IMR-90 (cell line): ENCODE measurements at regions not wholly inside any gene's neighbourhood (a gene's known extent, or its start where the extent isn't known, plus 50 kb on each side); places are given as distances from the start of the nearest gene placed in this dataset.

Experiments used
- ATAC-seq: fragments of 200-7000 bp; cut with Tn5 transposase; 2 replicates; pipeline ENCODE4 v1.9.1; 2020; ENCODE audit warnings: low read depth, mild to moderate bottlenecking, moderate library complexity
- BruUV-seq: library from RNA; stranded (reverse); fragments of 400-500 nt; replicated peaks from 2 replicates; lab custom pipeline; 2021; lab: Mats Ljungman, UMichigan
- CTCF ChIA-PET: fragments of 300-600 bp; formaldehyde crosslinking; extraction: SDS; loops from one replicate; lab custom pipeline; 2021; ENCODE audit warnings: antibody characterized with exemption; lab: Yijun Ruan, JAX
- POLR2A ChIA-PET: fragments of 300-600 bp; sonication (Branson Sonifier 250); formaldehyde crosslinking; loops from one replicate; lab custom pipeline; 2022; ENCODE audit warnings: antibody characterized with exemption; ENCODE audit not compliant: unreplicated experiment; lab: Charles Lee
- DNase-seq: peaks from one replicate; pipeline ENCODE4 v3.0.0; 2013
- H2AFZ ChIP-seq: replicated peaks from 2 replicates; pipeline ENCODE3; 2013; ENCODE audit warnings: low read length, mild to moderate bottlenecking; ENCODE audit not compliant: poor library complexity
- H2AK5ac ChIP-seq: 2 replicates; pipeline ENCODE4 v1.6.1; 2013; ENCODE audit warnings: low read depth, low read length, inconsistent platforms
- H2AK9ac ChIP-seq: replicated peaks from 2 replicates; pipeline ENCODE3; 2013; ENCODE audit warnings: mild to moderate bottlenecking, low read depth, low read length, moderate library complexity; ENCODE audit not compliant: poor library complexity
- H2BK120ac ChIP-seq: 2 replicates; pipeline ENCODE4 v1.6.1; 2013; ENCODE audit warnings: low read depth, low read length, inconsistent platforms
- H2BK15ac ChIP-seq: 3 replicates; pipeline ENCODE4 v1.6.1; 2013; ENCODE audit warnings: low read depth, low read length, inconsistent platforms
- H2BK20ac ChIP-seq: 2 replicates; pipeline ENCODE4 v1.6.1; 2013; ENCODE audit warnings: low read depth, mild to moderate bottlenecking, inconsistent platforms, low read length, moderate library complexity
- H2BK5ac ChIP-seq: 2 replicates; pipeline ENCODE4 v1.6.1; 2013; ENCODE audit warnings: mild to moderate bottlenecking, low read depth, low read length, inconsistent platforms; ENCODE audit not compliant: poor library complexity, severe bottlenecking
- H3K14ac ChIP-seq: replicated peaks from 2 replicates; pipeline ENCODE4 v1.6.1; 2013; ENCODE audit warnings: low read depth, low read length, inconsistent platforms
- H3K18ac ChIP-seq: 2 replicates; pipeline ENCODE4 v1.6.1; 2013; ENCODE audit warnings: low read depth, low read length, control low read depth
- H3K23ac ChIP-seq: 2 replicates; pipeline ENCODE4 v1.6.1; 2013; ENCODE audit warnings: low read depth, low read length, inconsistent platforms
- H3K27ac ChIP-seq: 2 replicates; pipeline ENCODE4 v1.5.1; 2013; ENCODE audit warnings: mild to moderate bottlenecking, control low read depth, low read length; ENCODE audit not compliant: insufficient read depth
- H3K27me3 ChIP-seq: 2 replicates; pipeline ENCODE4 v1.6.1; 2013; ENCODE audit warnings: low read length; ENCODE audit not compliant: control insufficient read depth, insufficient read depth
- H3K36me3 ChIP-seq: 2 replicates; pipeline ENCODE4 v1.6.1; 2013; ENCODE audit warnings: low read length, mixed read lengths; ENCODE audit not compliant: control insufficient read depth, insufficient read depth
- H3K4ac ChIP-seq: 2 replicates; pipeline ENCODE4 v1.6.1; 2013; ENCODE audit warnings: low read depth, low read length, inconsistent platforms
- H3K4me1 ChIP-seq: 2 replicates; pipeline ENCODE4 v1.6.1; 2013; ENCODE audit warnings: low read length, mixed read lengths; ENCODE audit not compliant: control insufficient read depth, insufficient read depth
- H3K4me2 ChIP-seq: 2 replicates; pipeline ENCODE4 v1.6.1; 2013; ENCODE audit warnings: low read depth, mild to moderate bottlenecking, control low read depth, low read length, moderate library complexity
- H3K4me3 ChIP-seq: 2 replicates; pipeline ENCODE4 v1.5.1; 2013; ENCODE audit warnings: low read depth, mild to moderate bottlenecking, control low read depth, low read length, moderate library complexity; ENCODE audit not compliant: insufficient read depth
- H3K56ac ChIP-seq: 2 replicates; pipeline ENCODE4 v1.6.1; 2013; ENCODE audit warnings: low read length, inconsistent platforms; ENCODE audit not compliant: insufficient read depth; ENCODE audit errors: extremely low read depth
- H3K79me1 ChIP-seq, 2 experiments: 2 replicates each; pipeline ENCODE4 v1.6.1; 2013; ENCODE audit warnings: low read length in 2 of 2, inconsistent platforms in 1 of 2, low read depth in 1 of 2
- H3K9ac ChIP-seq: 2 replicates; pipeline ENCODE4 v1.6.1; 2013; ENCODE audit warnings: low read depth, low read length, control low read depth
- H3K9me1 ChIP-seq: 2 replicates; pipeline ENCODE4 v1.6.1; 2013; ENCODE audit warnings: low read length, inconsistent platforms; ENCODE audit not compliant: insufficient read depth
- H3K9me3 ChIP-seq: 2 replicates; pipeline ENCODE4 v1.6.1; 2013; ENCODE audit warnings: low read length; ENCODE audit not compliant: control insufficient read depth, insufficient read depth
- H4K20me1 ChIP-seq: 2 replicates; pipeline ENCODE4 v1.6.1; 2013; ENCODE audit warnings: low read length, inconsistent platforms; ENCODE audit not compliant: insufficient read depth
- H4K5ac ChIP-seq: 2 replicates; pipeline ENCODE4 v1.6.1; 2013; ENCODE audit warnings: mild to moderate bottlenecking, low read depth, low read length, control low read depth
- H4K8ac ChIP-seq, 2 experiments: 2 replicates each; pipeline ENCODE4 v1.6.1; 2013; ENCODE audit warnings: low read depth in 2 of 2, low read length in 2 of 2, control low read depth in 1 of 2, inconsistent platforms in 1 of 2
- H4K91ac ChIP-seq: 2 replicates; pipeline ENCODE4 v1.6.1; 2013; ENCODE audit warnings: low read depth, low read length, inconsistent platforms; ENCODE audit not compliant: insufficient read depth
- BHLHE40 ChIP-seq: fragments of 150-350 bp; IDR thresholded peaks from 2 replicates; pipeline ENCODE4 v1.6.1; 2016; ENCODE audit warnings: mild to moderate bottlenecking, low read depth, low read length
- CEBPB ChIP-seq: IDR thresholded peaks from 2 replicates; pipeline ENCODE4 v1.6.1; 2012; ENCODE audit warnings: low read depth, low read length, improper control_type of control experiment
- CHD1 ChIP-seq: IDR thresholded peaks from 2 replicates; pipeline ENCODE4 v1.6.1; 2012; ENCODE audit warnings: low read depth, low read length, improper control_type of control experiment
- ELK1 ChIP-seq: fragments of 150-350 bp; IDR thresholded peaks from 2 replicates; pipeline ENCODE4 v1.6.1; 2016; ENCODE audit warnings: low read depth, mild to moderate bottlenecking, low read length, moderate library complexity, borderline replicate concordance
- MAFK ChIP-seq: IDR thresholded peaks from 2 replicates; pipeline ENCODE4 v1.6.1; 2012; ENCODE audit warnings: low read depth, low read length, improper control_type of control experiment
- MAZ ChIP-seq: IDR thresholded peaks from 2 replicates; pipeline ENCODE4 v1.6.1; 2012; ENCODE audit warnings: low read depth, mild to moderate bottlenecking, low read length, improper control_type of control experiment, moderate library complexity, borderline replicate concordance
- MXI1 ChIP-seq: IDR thresholded peaks from 2 replicates; pipeline ENCODE4 v1.6.1; 2012; ENCODE audit warnings: low read depth, mild to moderate bottlenecking, low read length, moderate library complexity, borderline replicate concordance
- NFE2L2 ChIP-seq: fragments of 150-350 bp; IDR thresholded peaks from 2 replicates; pipeline ENCODE4 v1.6.1; 2016; ENCODE audit warnings: low read depth, mild to moderate bottlenecking, low read length
- POLR2A ChIP-seq: IDR thresholded peaks from 2 replicates; pipeline ENCODE4 v1.6.1; 2012; ENCODE audit warnings: mild to moderate bottlenecking, low read depth, low read length
- RAD21 ChIP-seq: IDR thresholded peaks from 2 replicates; pipeline ENCODE4 v1.6.1; 2012; ENCODE audit warnings: low read length, improper control_type of control experiment
- RFX5 ChIP-seq: IDR thresholded peaks from 2 replicates; pipeline ENCODE4 v1.8.0; 2012; ENCODE audit warnings: low read depth, mild to moderate bottlenecking, low read length, moderate library complexity
- SMC3 ChIP-seq: fragments of 150-350 bp; IDR thresholded peaks from 2 replicates; pipeline ENCODE4 v1.6.1; 2016; ENCODE audit warnings: low read depth, mild to moderate bottlenecking, antibody characterized with exemption, low read length, moderate library complexity
- USF2 ChIP-seq: fragments of 150-350 bp; IDR thresholded peaks from 2 replicates; pipeline ENCODE4 v1.6.1; 2017; ENCODE audit warnings: mild to moderate bottlenecking, antibody characterized with exemption, low read length, low read depth
- WGBS, 2 experiments: methylation state at CpG; one replicate each; pipeline versions ENCODE4 v1.1.5 to v1.1.7; 2013; ENCODE audit warnings: missing lambda C conversion rate in 2 of 2; ENCODE audit not compliant: insufficient read length in 1 of 2; ENCODE audit errors: extremely low coverage in 2 of 2; 5-methylcytosine and 5-hydroxymethylcytosine counted together
- dilution Hi-C: fragments of 300-500 bp; cut with HindIII; formaldehyde crosslinking; loops from one replicate; pipeline ENCODE4 v1.14.3; 2018; ENCODE audit warnings: low sequenced_read_pairs; ENCODE audit not compliant: unreplicated experiment
- in situ Hi-C: fragments of 300-500 bp; cut with MboI; formaldehyde crosslinking; loops from 3 replicates; pipeline ENCODE4 v1.14.3; 2019; ENCODE audit warnings: low sequenced_read_pairs, inconsistent platforms, mixed read lengths
- intact Hi-C: fragments of 100-400 bp; cut with micrococcal nuclease; formaldehyde crosslinking; loops from 2 replicates; pipeline ENCODE4 v1.10.0; 2022

GRCh38 chr5:82406205-82406773, 128.1 kb upstream of the RPS23 start (continued):
- no peak for TF ChIP-seq MAZ

- peak overlapping the region; percentile 96 for H3K27ac ChIP-seq
- peak overlapping the region; percentile 74; the same call in 1 of the 2 replicates for H2AK5ac ChIP-seq
- H4K91ac ChIP-seq: peak overlapping the region; percentile 74
- intact Hi-C loops: no loop called here
- peak overlapping the region; percentile 74 for H3K14ac ChIP-seq
- H3K23ac ChIP-seq: peak overlapping the region; percentile 84
- ATAC-seq (peak; percentile 94), DNase-seq (peak; percentile 99)
- ChIA-PET POLR2A (no interaction called here), CTCF (no interaction called here)
- no TSS peak for BruUV-seq
- H3K36me3 ChIP-seq: no peaks in the 10 kb centered on the region
- H3K27me3 ChIP-seq: no peaks in the 10 kb centered on the region
- peak overlapping the region; percentile 92 for H3K4ac ChIP-seq
- peak overlapping the region; percentile 90 for H2BK20ac ChIP-seq
- H3K79me1 ChIP-seq: no peaks in the 10 kb centered on the region
- H4K8ac ChIP-seq: peak overlapping the region; percentile 51 to 88; a peak in 3 of 4 replicates
- H3K56ac ChIP-seq: peak overlapping the region; percentile 50
- H4K20me1 ChIP-seq: peaks cover 2% of the 10 kb centered on the region; the same call in 1 of the 2 replicates
- H2AFZ ChIP-seq: no peak overlapping the region
- peak overlapping the region; percentile 98 for H3K18ac ChIP-seq
- peak overlapping the region; percentile 89 for H2BK120ac ChIP-seq
- no peak overlapping the region for H3K4me3 ChIP-seq
- H3K9me3 ChIP-seq: peaks cover 11% of the 10 kb centered on the region; the same call in 1 of the 2 replicates
- peak overlapping the region; percentile 69; the same call in 1 of the 2 replicates for H3K4me2 ChIP-seq
- dilution Hi-C loops: no loop called here
- peak overlapping the region; percentile 24; the same call in 1 of the 2 replicates for H3K9ac ChIP-seq
- peaks cover 8% of the 10 kb centered on the region for H3K9me1 ChIP-seq
- H2BK15ac ChIP-seq: peak overlapping the region; percentile 82; the same call in 2 of the 3 replicates
- H3K4me1 ChIP-seq: peaks cover 9% of the 10 kb centered on the region
- H2AK9ac ChIP-seq: no peak overlapping the region
- H4K5ac ChIP-seq: peak overlapping the region; percentile 76
- in situ Hi-C loops: no loop called here
- WGBS, 2 experiments: no CpG with 5 or more reads among the region's 4 CpGs
- peak overlapping the region; percentile 99 for H2BK5ac ChIP-seq
- TF ChIP-seq USF2 (no peak), BHLHE40 (peak; percentile 73), MAFK (peak; percentile 55; the same call in 1 of the 2 replicates), SMC3 (no peak), CEBPB (peak; percentile 97), ELK1 (no peak), POLR2A (no peak), MAZ (no peak), CHD1 (no peak), RAD21 (no peak), MXI1 (no peak), NFE2L2 (peak; percentile 45; the same call in 1 of the 2 replicates), RFX5 (no peak)
Observed at GRCh38 chr5:82405618-82406204, 127.6 kb upstream of the RPS23 start.
